Left ventricle myocardium inferior (tissue), 1 donor: ENCODE measurements at regions not wholly inside any gene's neighbourhood (a gene's known extent, or its start where the extent isn't known, plus 50 kb on each side); places are given as distances from the start of the nearest gene placed in this dataset.

Source experiments
- DNase-seq: peaks from one replicate; pipeline ENCODE4 v3.0.0-alpha.2; 2020
- H3K27ac ChIP-seq: fragments of 200-600 bp; replicated peaks from 2 replicates; pipeline ENCODE4 v1.8.0; 2021
- H3K27me3 ChIP-seq: fragments of 200-600 bp; 2 replicates; pipeline ENCODE4 v1.8.0; 2021; ENCODE audit warnings: low read depth
- H3K36me3 ChIP-seq: fragments of 200-600 bp; 2 replicates; pipeline ENCODE4 v1.8.0; 2021
- H3K4me1 ChIP-seq: fragments of 200-600 bp; 2 replicates; pipeline ENCODE4 v1.8.0; 2021
- H3K4me3 ChIP-seq: fragments of 200-600 bp; 2 replicates; pipeline ENCODE4 v1.8.0; 2021; ENCODE audit warnings: mild to moderate bottlenecking, moderate library complexity
- H3K9me3 ChIP-seq: fragments of 200-600 bp; replicated peaks from 2 replicates; pipeline ENCODE4 v1.8.0; 2021
- intact Hi-C: fragments of 100-400 bp; cut with micrococcal nuclease; formaldehyde crosslinking; loops from one replicate; pipeline ENCODE4 v1.11.0; 2022
- TF ChIP-seq, protein P1 (sequence below): fragments of 200-600 bp; IDR thresholded peaks from 2 replicates; pipeline ENCODE4 v1.8.0; 2021; ENCODE audit warnings: antibody characterized with exemption, mild to moderate bottlenecking, borderline replicate concordance
- donor health status: DM: no; HTN: yes; CAD: no; lungs with severe emphysema.

GRCh38 chr20:52804497-52805295 lies 167.5 kb upstream of the TSHZ2 start:
- Histone ChIP-seq H3K4me1 (no peaks in the 10 kb centered on the region), H3K4me3 (no peak overlapping the region), H3K9me3 (no peaks in the 10 kb centered on the region), H3K27me3 (peaks cover 3% of the 10 kb centered on the region), H3K27ac (no peak overlapping the region), H3K36me3 (no peaks in the 10 kb centered on the region)
- intact Hi-C loops, result no loop called here
- DNase-seq, result no peak
- TF ChIP-seq, protein P1, sequence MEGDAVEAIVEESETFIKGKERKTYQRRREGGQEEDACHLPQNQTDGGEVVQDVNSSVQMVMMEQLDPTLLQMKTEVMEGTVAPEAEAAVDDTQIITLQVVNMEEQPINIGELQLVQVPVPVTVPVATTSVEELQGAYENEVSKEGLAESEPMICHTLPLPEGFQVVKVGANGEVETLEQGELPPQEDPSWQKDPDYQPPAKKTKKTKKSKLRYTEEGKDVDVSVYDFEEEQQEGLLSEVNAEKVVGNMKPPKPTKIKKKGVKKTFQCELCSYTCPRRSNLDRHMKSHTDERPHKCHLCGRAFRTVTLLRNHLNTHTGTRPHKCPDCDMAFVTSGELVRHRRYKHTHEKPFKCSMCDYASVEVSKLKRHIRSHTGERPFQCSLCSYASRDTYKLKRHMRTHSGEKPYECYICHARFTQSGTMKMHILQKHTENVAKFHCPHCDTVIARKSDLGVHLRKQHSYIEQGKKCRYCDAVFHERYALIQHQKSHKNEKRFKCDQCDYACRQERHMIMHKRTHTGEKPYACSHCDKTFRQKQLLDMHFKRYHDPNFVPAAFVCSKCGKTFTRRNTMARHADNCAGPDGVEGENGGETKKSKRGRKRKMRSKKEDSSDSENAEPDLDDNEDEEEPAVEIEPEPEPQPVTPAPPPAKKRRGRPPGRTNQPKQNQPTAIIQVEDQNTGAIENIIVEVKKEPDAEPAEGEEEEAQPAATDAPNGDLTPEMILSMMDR, result no peak

DNA sequence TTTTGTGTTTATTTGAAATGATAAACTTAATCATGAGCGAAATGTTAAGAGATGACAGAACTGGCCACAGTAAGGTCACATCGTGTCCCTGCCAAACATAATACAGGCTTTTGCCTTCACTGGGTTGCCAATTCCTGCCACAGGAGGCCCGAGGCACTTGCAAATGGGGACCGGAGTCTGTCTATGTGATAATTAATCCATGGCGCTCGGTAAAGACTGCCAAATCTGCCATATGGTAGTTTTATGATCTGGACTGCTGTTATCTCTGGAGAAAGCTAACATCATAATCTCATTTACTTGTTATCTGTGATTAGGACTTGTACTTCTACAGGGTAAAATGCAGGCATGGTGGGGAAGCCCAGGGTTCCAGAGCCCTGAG lies 170.5 kb upstream of the TSHZ2 start:
- TF ChIP-seq, protein P1, result no peak
- Histone ChIP-seq H3K4me3 (no peak overlapping the region), H3K4me1 (no peaks in the 10 kb centered on the region), H3K36me3 (no peaks in the 10 kb centered on the region), H3K27ac (peak overlapping the region; percentile 39), H3K27me3 (no peaks in the 10 kb centered on the region), H3K9me3 (no peaks in the 10 kb centered on the region)
- intact Hi-C loops, result no loop called here
- DNase-seq, result peak; percentile 43

DNA sequence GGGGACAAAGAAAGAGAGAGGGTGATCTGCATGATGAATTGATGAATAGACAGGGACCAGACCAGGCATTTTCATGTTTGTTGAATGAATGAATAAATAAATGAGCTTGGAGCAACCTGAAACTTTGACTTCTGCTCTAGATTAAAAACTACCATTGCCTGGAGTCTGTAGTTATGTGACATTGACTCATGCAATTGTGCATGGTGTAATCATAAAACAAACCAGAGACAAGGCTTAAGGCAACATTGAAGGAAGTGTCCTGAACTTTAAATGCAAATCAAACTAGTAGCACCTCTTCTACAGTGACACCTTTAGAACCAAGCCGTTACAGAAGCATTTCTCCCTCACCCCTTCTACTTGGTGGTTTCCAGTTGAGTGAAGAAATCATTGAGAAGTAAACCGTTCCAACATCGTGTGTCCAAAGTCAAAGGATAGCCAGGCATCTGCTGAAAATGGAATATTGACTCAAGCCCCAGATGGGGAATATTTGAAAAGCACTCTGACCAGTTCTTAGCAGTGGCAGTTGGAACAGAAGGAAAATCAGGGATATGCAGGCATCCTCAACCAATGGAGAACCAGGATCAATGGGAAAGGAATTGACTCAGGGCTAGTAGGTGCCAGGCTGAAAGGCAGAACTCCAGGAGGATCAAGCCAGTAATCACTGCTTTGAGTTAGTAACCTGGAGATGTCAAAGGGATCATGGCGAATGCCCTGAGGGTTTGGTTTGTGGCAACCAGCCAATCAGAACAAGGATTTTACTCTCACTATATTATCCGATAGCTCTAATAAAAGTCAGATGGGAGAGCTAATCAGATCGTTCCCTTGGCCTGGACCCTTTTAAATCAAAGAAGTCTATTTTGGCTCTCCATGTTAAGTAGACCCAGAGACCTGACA lies 171.2 kb upstream of the TSHZ2 start:
- TF ChIP-seq, protein P1, result no peak
- no peak for DNase-seq

DNA sequence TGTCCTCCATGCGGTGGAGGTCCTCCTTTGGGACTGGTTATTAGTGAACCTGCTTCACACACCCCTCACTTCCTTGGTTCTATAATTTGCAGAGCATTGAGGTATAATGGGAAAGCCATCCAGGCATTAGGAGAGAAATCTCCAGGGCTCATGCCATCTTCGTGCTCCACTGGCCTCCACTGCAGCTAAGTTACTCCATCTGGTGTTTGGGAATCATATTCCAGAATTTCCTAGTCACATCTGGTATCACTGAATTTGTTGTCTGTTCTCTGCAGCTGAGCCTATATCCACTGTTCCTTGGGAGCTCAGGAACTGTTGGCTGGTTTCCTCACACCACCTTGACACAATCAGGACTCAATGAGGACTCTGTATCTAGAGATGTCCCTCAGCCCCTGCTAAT lies 173.0 kb upstream of the TSHZ2 start:
- intact Hi-C loops, result no loop called here
- H3K27me3 ChIP-seq, result no peaks in the 10 kb centered on the region

More for the DNA sequence above, 171.2 kb upstream of the TSHZ2 start:
- peak overlapping the region; percentile 39 for H3K27ac ChIP-seq
- no peaks in the 10 kb centered on the region for H3K9me3 ChIP-seq
- H3K36me3 ChIP-seq, result no peaks in the 10 kb centered on the region
- no peaks in the 10 kb centered on the region for H3K27me3 ChIP-seq
- intact Hi-C loops, result no loop called here
- no peaks in the 10 kb centered on the region for H3K4me1 ChIP-seq
- no peak overlapping the region for H3K4me3 ChIP-seq

GRCh38 chr20:52798124-52798523 lies 174.0 kb upstream of the TSHZ2 start:
- H3K36me3 ChIP-seq, result no peaks in the 10 kb centered on the region
- no peaks in the 10 kb centered on the region for H3K4me1 ChIP-seq
- H3K9me3 ChIP-seq, result no peaks in the 10 kb centered on the region
- intact Hi-C loops, result no loop called here
- no peaks in the 10 kb centered on the region for H3K27me3 ChIP-seq
- no peak overlapping the region for H3K27ac ChIP-seq
- no peak for DNase-seq
- H3K4me3 ChIP-seq, result no peak overlapping the region
- TF ChIP-seq, protein P1, result no peak

More for the DNA sequence above, 173.0 kb upstream of the TSHZ2 start:
- no peak overlapping the region for H3K4me3 ChIP-seq
- TF ChIP-seq, protein P1, result no peak
- H3K36me3 ChIP-seq, result no peaks in the 10 kb centered on the region
- H3K4me1 ChIP-seq, result no peaks in the 10 kb centered on the region
- H3K27ac ChIP-seq, result no peak overlapping the region
- no peak for DNase-seq
- H3K9me3 ChIP-seq, result no peaks in the 10 kb centered on the region
